Kidney tubule cell (primary cell): ENCODE measurements at regions not wholly inside any gene's neighbourhood (a gene's known extent, or its start where the extent isn't known, plus 50 kb on each side); places are given as distances from the start of the nearest gene placed in this dataset.

Experiments used
- DNase-seq: peaks from one replicate; pipeline ENCODE4 v3.0.0-alpha.2; 2018; ENCODE audit warnings: low spot score

GRCh38 chr2:195498176-195498575 lies 158.8 kb upstream of the SLC39A10 start:
- DNase-seq: peak; percentile 34

- no peak for DNase-seq
Observed at GRCh38 chr2:195496991-195497390, 160.0 kb upstream of the SLC39A10 start.

DNA sequence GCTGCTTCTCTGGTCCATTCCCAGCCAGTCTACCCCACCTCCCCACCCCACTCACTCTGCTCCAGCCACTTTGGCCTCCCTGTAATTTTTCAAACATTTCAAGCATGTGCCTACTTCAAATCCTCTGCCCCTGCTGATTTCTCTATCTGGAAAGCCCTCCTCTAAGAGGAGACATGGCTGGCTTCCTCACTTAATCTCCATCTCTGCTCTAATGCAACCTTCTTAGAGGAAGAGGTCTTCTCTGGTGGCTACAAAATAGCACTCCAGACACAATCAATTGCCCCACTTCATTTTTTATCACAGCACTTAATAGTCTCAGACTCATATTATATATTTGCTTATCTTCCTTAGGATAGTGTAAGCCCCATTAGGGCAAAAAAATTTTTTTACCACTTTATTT lies 161.1 kb upstream of the SLC39A10 start:
- DNase-seq: no peak

DNA sequence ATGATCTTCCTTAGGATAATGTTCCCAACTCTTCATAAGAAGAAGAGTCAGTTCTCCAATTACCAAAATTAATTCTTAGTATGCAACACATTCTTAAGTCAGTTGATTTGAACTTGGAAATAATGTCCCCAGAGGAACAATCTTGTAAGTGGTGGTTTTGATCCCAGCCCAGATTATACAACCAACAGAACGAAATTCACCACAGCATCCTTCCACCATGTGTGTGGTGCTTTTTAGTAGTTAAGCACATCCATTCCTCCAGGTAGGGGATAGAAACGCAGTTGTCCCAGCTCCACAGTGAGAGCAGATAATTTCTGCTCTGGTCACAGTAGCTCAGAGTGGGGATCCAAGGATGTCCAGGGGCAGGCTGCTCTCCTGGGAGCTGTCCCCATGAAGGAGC lies 161.7 kb upstream of the SLC39A10 start:
- no peak for DNase-seq

DNA sequence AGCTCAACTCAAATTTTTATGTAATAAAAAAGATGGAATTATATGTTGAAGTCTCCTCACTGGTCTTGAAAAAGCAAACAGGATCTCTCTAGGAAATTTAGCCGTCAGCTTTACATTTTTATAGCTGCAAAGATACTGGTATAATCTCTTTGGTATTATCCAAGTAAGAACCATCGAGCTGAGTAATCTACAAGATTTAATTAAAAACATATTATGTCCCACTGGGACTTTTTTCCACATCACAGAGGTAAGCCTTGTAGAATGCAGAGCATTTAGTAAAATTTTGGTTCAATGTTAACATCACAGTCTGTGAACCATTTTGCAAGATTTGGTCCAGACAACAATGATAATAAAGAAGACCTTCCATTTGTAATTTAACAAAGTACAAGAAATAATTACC lies 162.6 kb upstream of the SLC39A10 start:
- no peak for DNase-seq

GRCh38 chr2:195493416-195493815 lies 163.6 kb upstream of the SLC39A10 start:
- no peak for DNase-seq

GRCh38 chr2:195490319-195490718 lies 166.7 kb upstream of the SLC39A10 start:
- DNase-seq: no peak

DNA sequence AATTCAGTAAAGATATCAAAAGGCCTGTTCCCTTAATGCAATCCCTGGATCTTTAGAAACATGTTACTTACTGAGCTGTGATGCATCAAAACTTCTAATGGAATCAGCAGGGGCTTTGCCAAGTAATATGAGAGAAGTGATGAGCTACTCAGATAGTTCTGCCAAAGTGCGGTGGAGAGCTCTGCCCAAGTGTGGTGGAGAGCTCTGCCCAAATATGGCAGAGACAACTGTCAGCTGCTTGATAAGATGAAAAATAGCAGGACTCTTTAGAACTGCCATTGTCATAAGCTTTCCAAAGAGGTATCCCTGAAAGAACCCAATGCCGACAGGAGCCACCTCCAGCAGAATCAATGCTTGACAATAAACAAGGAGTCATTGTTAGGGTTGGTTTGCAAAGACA lies 167.9 kb upstream of the SLC39A10 start:
- no peak for DNase-seq

- DNase-seq: no peak
Observed at GRCh38 chr2:195488567-195488966, 168.5 kb upstream of the SLC39A10 start.

GRCh38 chr2:195486987-195487644 lies 169.9 kb upstream of the SLC39A10 start:
- DNase-seq: peak; percentile 44

GRCh38 chr2:195486520-195486919 lies 170.5 kb upstream of the SLC39A10 start:
- no peak for DNase-seq

- no peak for DNase-seq
Observed at GRCh38 chr2:195482010-195482409, 175.0 kb upstream of the SLC39A10 start.

DNA sequence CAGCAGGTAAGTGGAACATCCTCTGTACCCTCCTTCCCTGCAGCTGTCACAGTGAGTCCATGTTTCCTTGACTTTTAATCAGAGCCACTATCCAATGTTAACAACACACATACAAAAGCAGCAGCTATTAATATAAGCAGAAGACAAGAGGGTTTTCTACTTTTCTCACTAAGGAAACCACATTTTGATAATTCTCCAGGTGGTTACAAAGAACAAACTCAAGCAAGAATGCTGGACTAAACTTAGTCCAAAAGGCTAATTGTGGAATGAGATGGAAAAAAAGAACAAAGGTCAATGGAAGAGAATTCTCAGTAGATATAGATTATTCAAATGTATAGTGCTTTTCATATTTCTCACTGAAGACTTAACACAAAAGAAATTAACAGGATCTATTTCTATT lies 176.9 kb upstream of the SLC39A10 start:
- DNase-seq: no peak

DNA sequence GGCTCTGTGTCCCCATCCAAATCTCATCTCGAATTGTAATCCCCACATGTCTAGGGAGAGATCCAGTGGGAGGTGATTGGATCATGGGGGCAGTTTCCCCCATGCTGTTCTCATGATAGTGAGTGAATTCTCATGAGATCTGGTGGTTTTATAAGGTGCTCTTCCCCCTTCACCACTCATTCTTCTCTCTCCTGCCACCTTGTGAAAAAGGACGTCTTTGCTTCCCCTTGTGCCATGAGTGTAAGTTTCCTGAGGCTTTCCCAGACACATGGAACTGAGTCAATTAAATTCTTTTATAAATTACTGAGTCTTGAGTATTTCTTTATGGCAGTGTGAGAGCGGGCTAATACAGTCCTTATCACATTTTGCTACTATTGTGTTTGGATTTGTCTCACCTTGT lies 177.6 kb upstream of the SLC39A10 start:
- no peak for DNase-seq

DNA sequence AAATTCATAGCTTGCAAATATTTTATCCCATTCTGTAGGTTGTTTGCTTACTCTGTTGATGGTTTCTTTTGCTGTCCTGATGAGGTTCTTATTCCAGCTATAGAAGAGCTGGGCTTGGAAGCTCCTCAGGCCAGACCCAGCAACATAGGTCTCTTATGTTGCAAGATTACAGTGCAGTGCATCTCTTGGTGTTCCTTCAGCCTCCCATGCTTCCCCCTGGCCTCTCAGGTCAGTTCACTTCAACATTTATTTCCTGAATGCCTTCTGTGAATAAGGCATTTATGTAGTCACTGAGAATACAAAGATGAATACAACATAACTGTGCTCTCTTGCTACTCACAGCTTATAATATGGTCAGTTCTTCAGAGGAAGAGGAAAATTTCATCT lies 179.0 kb upstream of the SLC39A10 start:
- DNase-seq: no peak

GRCh38 chr2:195477248-195477995 lies 179.6 kb upstream of the SLC39A10 start:
- peak; percentile 24 for DNase-seq

- DNase-seq: no peak
Observed at GRCh38 chr2:195475336-195475735, 181.7 kb upstream of the SLC39A10 start.

DNA sequence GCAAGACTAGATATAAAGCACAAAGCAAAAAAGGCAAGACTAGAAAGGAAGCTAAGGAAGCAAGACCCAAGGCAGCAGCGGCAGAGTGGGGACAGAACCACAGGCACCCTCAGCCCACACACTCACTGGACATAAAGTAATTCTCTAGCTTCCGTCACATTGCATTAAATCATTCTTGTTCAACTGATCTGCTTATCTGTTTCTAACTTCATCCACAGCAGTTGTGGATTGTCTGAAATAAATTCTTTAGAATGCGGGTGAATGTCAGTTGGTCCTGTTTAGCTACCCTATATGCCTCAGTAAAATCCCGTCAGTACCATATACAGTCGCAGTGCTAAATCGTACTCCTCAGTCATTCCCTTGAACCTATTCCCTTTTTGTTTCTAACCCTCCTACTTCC lies 183.2 kb upstream of the SLC39A10 start:
- no peak for DNase-seq

DNA sequence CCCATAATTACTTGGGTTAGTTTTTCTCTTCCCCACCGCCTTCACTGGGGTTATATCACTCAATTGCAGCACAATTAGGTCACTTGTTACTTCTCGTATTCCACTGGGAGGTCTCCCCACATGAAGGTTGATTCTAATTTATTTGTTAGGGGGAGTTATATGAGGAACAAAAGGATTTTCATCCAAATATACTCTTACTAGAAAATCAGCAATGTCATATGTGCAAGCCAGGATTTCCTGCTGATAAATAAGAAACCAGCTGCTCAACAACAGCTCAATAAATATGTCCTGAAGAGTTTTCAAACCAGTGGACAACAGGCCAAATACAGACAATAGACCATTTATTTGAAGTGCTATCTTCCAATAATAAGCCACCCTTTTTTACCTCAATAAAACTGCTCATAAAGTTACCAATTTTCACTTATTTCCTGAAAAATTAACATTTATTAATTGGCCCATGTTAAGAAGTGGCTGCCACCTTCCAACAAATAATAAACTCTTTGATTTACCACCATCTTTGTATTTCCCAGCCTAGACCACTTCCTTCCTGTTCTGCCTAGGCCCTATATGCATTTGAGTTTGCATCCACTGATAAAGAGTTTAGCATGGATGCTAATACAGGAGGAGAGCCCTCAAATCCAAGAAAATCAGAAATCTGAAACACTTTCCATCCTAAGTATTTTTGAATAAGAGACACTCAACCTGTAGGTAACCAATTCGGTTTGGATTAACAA lies 184.4 kb upstream of the SLC39A10 start:
- DNase-seq: no peak

DNA sequence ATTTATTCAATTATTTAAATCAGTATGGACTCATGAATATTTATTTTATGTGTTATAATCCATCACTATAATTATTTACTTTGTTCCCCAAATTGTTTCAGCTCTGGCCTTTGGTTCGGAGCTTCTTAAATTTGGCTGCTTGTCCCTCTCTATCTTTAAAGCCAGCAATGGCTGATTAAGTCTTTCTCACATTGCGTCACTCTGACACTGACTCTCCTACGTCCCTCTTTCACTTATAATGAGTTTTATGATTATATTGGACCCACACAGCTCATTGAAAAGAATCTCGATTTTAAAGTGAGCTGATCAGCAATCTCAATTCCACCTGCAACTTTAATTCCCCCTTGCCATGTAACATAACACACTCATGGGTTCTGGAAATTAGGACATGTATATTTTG lies 185.2 kb upstream of the SLC39A10 start:
- DNase-seq: no peak

GRCh38 chr2:195471163-195471562 lies 185.9 kb upstream of the SLC39A10 start:
- no peak for DNase-seq

GRCh38 chr2:195470622-195471021 lies 186.4 kb upstream of the SLC39A10 start:
- no peak for DNase-seq

DNA sequence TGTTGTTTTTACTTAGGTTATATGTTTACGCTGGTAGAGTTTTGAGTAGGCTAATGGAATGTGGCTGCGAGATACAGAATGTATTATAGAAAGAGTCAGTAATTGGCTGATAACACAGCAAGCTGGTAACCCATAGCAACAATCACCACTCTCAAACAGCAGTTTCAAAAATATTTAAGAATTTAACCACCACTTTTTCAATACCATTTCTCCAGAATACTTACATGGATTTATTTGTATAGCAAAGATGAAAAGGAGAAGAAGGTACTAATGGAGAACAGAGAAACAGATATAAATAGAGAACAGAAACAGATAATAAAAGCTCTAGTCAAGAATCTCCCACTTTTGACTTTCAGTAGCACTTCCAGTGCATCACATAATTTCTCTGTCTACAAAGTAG lies 188.3 kb upstream of the SLC39A10 start:
- no peak for DNase-seq
